PFSK-1 (cell line): ENCODE measurements at regions not wholly inside any gene's neighbourhood (a gene's known extent, or its start where the extent isn't known, plus 50 kb on each side); places are given as distances from the start of the nearest gene placed in this dataset.

ENCODE experiments used
- FOXP2 ChIP-seq: optimal IDR thresholded peaks from 2 replicates; pipeline ENCODE3; 2011; ENCODE audit warnings: borderline replicate concordance, control low read depth, inconsistent platforms; ENCODE audit not compliant: insufficient read depth; ENCODE audit errors: extremely low read length, extremely low read depth
- POLR2AphosphoS5 ChIP-seq: IDR thresholded peaks from 2 replicates; pipeline ENCODE4 v1.6.1; 2012; ENCODE audit warnings: low read depth, mild to moderate bottlenecking, control low read depth, low read length, moderate library complexity
- SIN3A ChIP-seq: IDR thresholded peaks from 2 replicates; pipeline ENCODE4 v1.6.1; 2012; ENCODE audit warnings: mild to moderate bottlenecking, low read length, moderate library complexity, borderline replicate concordance; ENCODE audit not compliant: insufficient read depth
- TAF1 ChIP-seq: IDR thresholded peaks from 2 replicates; pipeline ENCODE4 v1.6.1; 2012; ENCODE audit warnings: low read length, control low read depth, borderline replicate concordance; ENCODE audit not compliant: insufficient read depth
- TF ChIP-seq, protein P1 (sequence below), 2 experiments: IDR thresholded peaks; 2 replicates each; pipeline versions ENCODE4 v1.6.1 to v1.8.0; 2011 to 2012; ENCODE audit warnings: low read depth in 2 of 2, low read length in 2 of 2, control low read depth in 1 of 2, inconsistent platforms in 1 of 2, mild to moderate bottlenecking in 1 of 2, moderate library complexity in 1 of 2; ENCODE audit not compliant: insufficient read depth in 1 of 2

DNA sequence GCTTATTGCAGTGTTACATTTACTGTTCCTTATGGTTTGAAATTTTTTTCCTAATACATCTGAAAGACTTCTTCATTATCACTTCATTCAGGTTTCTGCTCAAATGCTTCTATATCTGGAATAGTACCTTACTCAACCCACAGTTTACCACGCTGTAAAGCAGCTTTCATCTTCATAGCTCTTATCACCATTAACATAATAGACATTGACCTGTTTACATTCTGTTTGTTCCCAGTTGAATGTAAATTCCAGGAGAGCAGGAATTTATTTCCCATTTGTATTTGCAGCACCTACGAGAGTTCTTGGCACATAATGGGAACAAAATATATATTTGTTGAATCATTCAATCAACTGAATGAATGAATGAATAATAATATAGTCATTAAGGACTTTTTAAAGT, 844.6 kb upstream of the ROBO1 start:
- TF ChIP-seq FOXP2 = no peak
- no peak for TF ChIP-seq TAF1
- no peak for TF ChIP-seq POLR2AphosphoS5
- TF ChIP-seq, protein P1, sequence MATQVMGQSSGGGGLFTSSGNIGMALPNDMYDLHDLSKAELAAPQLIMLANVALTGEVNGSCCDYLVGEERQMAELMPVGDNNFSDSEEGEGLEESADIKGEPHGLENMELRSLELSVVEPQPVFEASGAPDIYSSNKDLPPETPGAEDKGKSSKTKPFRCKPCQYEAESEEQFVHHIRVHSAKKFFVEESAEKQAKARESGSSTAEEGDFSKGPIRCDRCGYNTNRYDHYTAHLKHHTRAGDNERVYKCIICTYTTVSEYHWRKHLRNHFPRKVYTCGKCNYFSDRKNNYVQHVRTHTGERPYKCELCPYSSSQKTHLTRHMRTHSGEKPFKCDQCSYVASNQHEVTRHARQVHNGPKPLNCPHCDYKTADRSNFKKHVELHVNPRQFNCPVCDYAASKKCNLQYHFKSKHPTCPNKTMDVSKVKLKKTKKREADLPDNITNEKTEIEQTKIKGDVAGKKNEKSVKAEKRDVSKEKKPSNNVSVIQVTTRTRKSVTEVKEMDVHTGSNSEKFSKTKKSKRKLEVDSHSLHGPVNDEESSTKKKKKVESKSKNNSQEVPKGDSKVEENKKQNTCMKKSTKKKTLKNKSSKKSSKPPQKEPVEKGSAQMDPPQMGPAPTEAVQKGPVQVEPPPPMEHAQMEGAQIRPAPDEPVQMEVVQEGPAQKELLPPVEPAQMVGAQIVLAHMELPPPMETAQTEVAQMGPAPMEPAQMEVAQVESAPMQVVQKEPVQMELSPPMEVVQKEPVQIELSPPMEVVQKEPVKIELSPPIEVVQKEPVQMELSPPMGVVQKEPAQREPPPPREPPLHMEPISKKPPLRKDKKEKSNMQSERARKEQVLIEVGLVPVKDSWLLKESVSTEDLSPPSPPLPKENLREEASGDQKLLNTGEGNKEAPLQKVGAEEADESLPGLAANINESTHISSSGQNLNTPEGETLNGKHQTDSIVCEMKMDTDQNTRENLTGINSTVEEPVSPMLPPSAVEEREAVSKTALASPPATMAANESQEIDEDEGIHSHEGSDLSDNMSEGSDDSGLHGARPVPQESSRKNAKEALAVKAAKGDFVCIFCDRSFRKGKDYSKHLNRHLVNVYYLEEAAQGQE (IDR thresholded peaks at IDR 0.05; ENCODE audit: insufficient read depth in 1 of 2, low read depth in 2 of 2, low read length in 2 of 2) = no peak
- TF ChIP-seq SIN3A = no peak

DNA sequence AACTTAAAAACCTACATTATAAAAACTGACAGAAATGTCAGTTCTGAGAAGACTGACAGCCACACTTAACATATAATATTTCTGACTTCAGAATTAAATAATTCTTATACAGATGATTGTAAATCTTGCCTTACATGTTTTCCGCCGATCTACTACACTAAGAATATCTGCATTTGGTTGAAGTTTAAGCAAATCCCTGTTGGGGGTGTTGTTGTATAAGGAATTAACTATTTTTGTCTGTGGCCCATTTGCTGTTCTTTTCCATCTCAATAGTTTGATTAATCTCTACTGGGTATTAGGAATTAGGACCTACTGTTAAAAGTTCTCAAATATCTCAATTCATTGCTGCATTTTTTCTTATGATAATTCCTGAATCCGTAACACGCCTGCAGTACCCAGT, 838.3 kb upstream of the ROBO1 start:
- no peak for TF ChIP-seq SIN3A
- TF ChIP-seq TAF1 = no peak
- no peak for TF ChIP-seq POLR2AphosphoS5
- TF ChIP-seq, protein P1 (IDR thresholded peaks at IDR 0.05; ENCODE audit: insufficient read depth in 1 of 2, low read depth in 2 of 2, low read length in 2 of 2) = no peak
- no peak for TF ChIP-seq FOXP2

DNA sequence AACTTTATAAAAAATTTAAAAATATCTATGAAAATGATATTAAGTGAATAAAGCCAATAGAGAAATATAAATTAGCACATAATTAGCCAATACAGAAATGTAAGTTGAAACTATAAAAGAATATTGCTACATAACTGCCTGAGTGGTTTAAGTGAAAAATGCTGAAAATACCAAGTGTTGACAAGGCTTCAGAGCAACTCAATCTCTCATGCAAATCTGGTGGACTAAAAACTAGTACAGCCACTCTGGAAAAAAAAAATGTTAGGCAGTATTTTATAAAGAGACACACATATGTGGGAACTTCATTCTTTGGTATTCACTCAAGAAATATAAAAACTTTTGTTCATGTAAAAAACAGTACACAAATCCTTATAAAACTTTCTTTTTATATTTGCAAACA, 833.7 kb upstream of the ROBO1 start:
- TF ChIP-seq, protein P1 (IDR thresholded peaks at IDR 0.05; ENCODE audit: insufficient read depth in 1 of 2, low read depth in 2 of 2, low read length in 2 of 2) = no peak
- no peak for TF ChIP-seq POLR2AphosphoS5
- no peak for TF ChIP-seq FOXP2

DNA sequence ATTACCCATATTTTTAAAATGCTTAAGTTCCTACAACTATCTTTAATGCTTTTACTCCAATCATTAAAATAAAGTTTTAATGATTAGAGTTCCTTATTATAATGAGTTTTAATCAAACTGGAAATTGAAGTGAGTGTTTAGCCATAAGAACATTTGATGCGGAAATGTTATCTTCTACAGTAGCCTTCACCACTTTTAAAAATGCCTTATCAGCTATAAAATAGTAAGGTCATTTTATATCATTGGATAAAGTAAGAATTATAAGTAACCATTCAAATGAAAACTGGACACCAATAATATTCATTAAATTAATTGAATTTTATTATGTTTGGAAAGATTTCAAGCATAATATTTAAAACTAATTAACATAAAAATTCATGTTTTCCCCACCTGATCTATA, 825.0 kb upstream of the ROBO1 start:
- TF ChIP-seq, protein P1 (IDR thresholded peaks at IDR 0.05; ENCODE audit: insufficient read depth in 1 of 2, low read depth in 2 of 2, low read length in 2 of 2) = no peak
- TF ChIP-seq FOXP2 = no peak
- no peak for TF ChIP-seq SIN3A
- TF ChIP-seq POLR2AphosphoS5 = no peak
- TF ChIP-seq TAF1 = no peak

DNA sequence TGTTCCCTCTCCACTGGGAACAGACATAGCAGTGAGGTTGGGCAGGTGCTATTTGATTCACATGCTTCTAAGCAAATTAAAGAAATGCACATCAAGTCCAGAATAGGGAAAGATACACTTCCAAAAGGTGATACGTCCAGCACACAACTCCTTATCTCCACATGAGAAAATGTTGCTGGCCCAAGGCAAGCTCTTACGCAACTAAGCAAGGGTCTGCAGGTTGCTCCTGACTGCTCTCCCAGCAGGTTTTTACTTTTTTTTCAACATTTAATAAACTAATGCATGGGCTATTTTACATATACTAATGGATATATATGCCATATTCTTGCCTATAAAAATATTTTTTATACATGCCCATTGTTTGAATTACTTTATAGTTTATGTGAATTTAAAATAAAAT, 818.5 kb upstream of the ROBO1 start:
- TF ChIP-seq TAF1 (no peak), POLR2AphosphoS5 (no peak), FOXP2 (no peak), SIN3A (no peak)
- TF ChIP-seq, protein P1 (IDR thresholded peaks at IDR 0.05; ENCODE audit: insufficient read depth in 1 of 2, low read depth in 2 of 2, low read length in 2 of 2) = no peak
